HepG2 (cell line): ENCODE measurements at regions not wholly inside any gene's neighbourhood (a gene's known extent, or its start where the extent isn't known, plus 50 kb on each side); places are given as distances from the start of the nearest gene placed in this dataset.

Experiments
- ATAC-seq: fragments of 200-7000 bp; cut with Tn5 transposase; 3 replicates; pipeline ENCODE4 v1.9.1; 2020; ENCODE audit warnings: mild to moderate bottlenecking, moderate library complexity
- BruUV-seq: library from RNA; stranded (reverse); fragments of 400-500 nt; replicated peaks from 2 replicates; lab custom pipeline; 2021; lab: Mats Ljungman, UMichigan
- CTCF ChIA-PET: fragments of 300-600 bp; formaldehyde crosslinking; extraction: SDS; loops from one replicate; lab custom pipeline; 2021; ENCODE audit warnings: low total read pairs, inconsistent platforms, low intra/inter-chr PET ratio; lab: Yijun Ruan, JAX
- POLR2A ChIA-PET: fragments of 350-600 bp; sonication (Branson Sonifier 250); formaldehyde crosslinking; loops from one replicate; lab custom pipeline; 2020; ENCODE audit warnings: antibody characterized with exemption, inconsistent platforms; lab: Yijun Ruan, JAX
- DNase-seq: peaks from one replicate; pipeline ENCODE4 v3.0.0-alpha.2; 2015; ENCODE audit warnings: low spot score
- FAIRE-seq: peaks from 3 replicates; lab custom pipeline; 2011; peaks lifted over from hg19 to GRCh38; lab: Jason Lieb, UNC
- H2AFZ ChIP-seq: one replicate; pipeline ENCODE4 v1.6.1; 2011; ENCODE audit warnings: low read length, inconsistent platforms
- H3K27ac ChIP-seq: fragments of 300-600 bp; 3 replicates; pipeline ENCODE4 v1.8.0; 2011; ENCODE audit warnings: mixed run types, mild to moderate bottlenecking, mixed read lengths, low read length, inconsistent platforms; ENCODE audit not compliant: insufficient read depth; ENCODE audit errors: extremely low read length
- H3K27me3 ChIP-seq, 2 experiments: fragments of 200-600 bp in 1 of 2; 2 replicates in 1 of 2; 3 replicates in 1 of 2; pipeline versions ENCODE4 v1.6.0 to v1.8.0; 2011; ENCODE audit warnings: low read length in 2 of 2, mild to moderate bottlenecking in 2 of 2, moderate library complexity in 2 of 2, inconsistent platforms in 1 of 2; ENCODE audit not compliant: insufficient read depth in 2 of 2, control insufficient read depth in 1 of 2
- H3K36me3 ChIP-seq, 2 experiments: fragments of 200-600 bp in 1 of 2; replicated peaks in 1 of 2; 2 replicates in 1 of 2; 3 replicates in 1 of 2; pipeline versions ENCODE4 v1.5.1 to v1.8.0; 2011; ENCODE audit warnings: low read length in 2 of 2, inconsistent platforms in 1 of 2; ENCODE audit not compliant: insufficient read depth in 2 of 2, control insufficient read depth in 1 of 2
- H3K4me1 ChIP-seq: 2 replicates; pipeline ENCODE4 v1.5.1; 2012; ENCODE audit warnings: low read length, inconsistent platforms; ENCODE audit not compliant: insufficient read depth
- H3K4me2 ChIP-seq: 2 replicates; pipeline ENCODE4 v1.6.0; 2011; ENCODE audit warnings: low read depth, low read length, inconsistent platforms
- H3K4me3 ChIP-seq, 3 experiments: fragments of 200-600 bp in 1 of 3; sonication (generic), shearing (Covaris generic) in 1 of 3; replicated peaks in 1 of 3; 2 replicates each; pipeline ENCODE4 v1.5.1; 2011 to 2016; ENCODE audit warnings: low read length in 3 of 3, inconsistent platforms in 2 of 3, low read depth in 2 of 3, mild to moderate bottlenecking in 2 of 3, control low read depth in 1 of 3, mixed read lengths in 1 of 3; ENCODE audit not compliant: insufficient read depth in 1 of 3
- H3K79me2 ChIP-seq: one replicate; pipeline ENCODE4 v1.6.1; 2011; ENCODE audit warnings: low read length, inconsistent platforms; ENCODE audit not compliant: insufficient read depth
- H3K9ac ChIP-seq: 2 replicates; pipeline ENCODE4 v1.6.0; 2011; ENCODE audit warnings: mild to moderate bottlenecking, low read depth, low read length, inconsistent platforms; ENCODE audit not compliant: insufficient read depth
- H3K9me3 ChIP-seq: 2 replicates; pipeline ENCODE4 v1.5.1; 2012; ENCODE audit warnings: mild to moderate bottlenecking, low read length
- H4K20me1 ChIP-seq: 2 replicates; pipeline ENCODE4 v1.6.0; 2011; ENCODE audit warnings: inconsistent platforms, mild to moderate bottlenecking, low read length, moderate library complexity; ENCODE audit not compliant: insufficient read depth
- BCL6 ChIP-seq: IDR thresholded peaks from 2 replicates; pipeline ENCODE4 v1.6.1; 2016; ENCODE audit warnings: missing genetic modification reagents, missing compliant biosample characterization
- KDM3A ChIP-seq: IDR thresholded peaks from 2 replicates; pipeline ENCODE4 v1.6.1; 2018; ENCODE audit warnings: low read depth, missing compliant biosample characterization
- NFE2L2 ChIP-seq: fragments of 150-350 bp; IDR thresholded peaks from 2 replicates; pipeline ENCODE4 v1.6.1; 2014; ENCODE audit warnings: low read length
- WGBS: methylation state at CpG from one replicate; pipeline ENCODE4 v1.1.6; 2017; ENCODE audit warnings: low lambda C conversion rate; 5-methylcytosine and 5-hydroxymethylcytosine counted together
- in situ Hi-C: cut with HindIII; loops from 2 replicates; pipeline ENCODE4 v1.10.0; 2017; ENCODE audit warnings: low pct_unique_long_range_greater_than_20kb; ENCODE audit not compliant: extremely low pct_ligation_motif_present
- intact Hi-C: fragments of 100-400 bp; cut with micrococcal nuclease; formaldehyde crosslinking; loops from one replicate; pipeline ENCODE4 v1.10.0; 2022; ENCODE audit not compliant: unreplicated experiment
- TF ChIP-seq, protein P1 (sequence below): sonication (generic); formaldehyde crosslinking; IDR thresholded peaks from 2 replicates; pipeline ENCODE4 v1.5.0; 2020; ENCODE audit warnings: mild to moderate bottlenecking, missing genetic modification reagents, borderline replicate concordance

DNA sequence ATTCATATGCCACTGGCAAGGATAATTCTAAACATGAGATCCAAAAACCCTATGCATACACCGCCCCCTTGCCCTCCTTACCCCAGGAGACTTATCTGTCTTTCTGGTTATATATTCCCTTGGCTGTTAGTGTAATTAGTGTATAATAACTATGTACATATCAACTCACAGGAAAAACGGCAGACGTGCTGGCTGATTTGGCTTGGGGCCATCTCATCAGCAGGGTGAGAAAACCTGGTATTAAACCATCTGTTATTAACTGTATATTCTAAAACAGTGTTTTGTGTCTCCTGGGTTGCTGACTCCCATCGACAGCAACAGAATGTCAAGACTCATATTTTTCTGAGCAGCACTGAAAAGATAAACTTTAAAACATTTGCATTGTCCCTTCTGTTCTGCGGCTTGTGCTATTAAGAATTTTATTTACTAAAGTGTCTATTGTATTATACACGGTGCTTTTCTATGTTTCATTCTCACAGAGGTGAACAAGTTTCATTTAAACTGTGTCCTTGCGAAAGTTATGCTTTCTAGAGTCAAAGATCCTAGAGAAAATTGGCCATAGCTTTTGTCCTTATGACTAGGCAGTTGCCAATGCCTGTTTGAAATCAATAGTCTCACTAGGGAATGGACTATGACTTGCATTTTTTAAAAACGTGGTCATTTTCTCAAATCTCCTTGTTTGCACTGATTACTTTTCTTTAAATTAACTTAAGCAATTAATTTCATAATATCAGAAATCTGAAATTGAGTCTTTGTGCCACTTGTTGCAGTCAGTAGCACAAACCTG is 211.5 kb upstream of the MID1 start:
- TF ChIP-seq KDM3A (CRISPR knock-in tag) (no peak), NFE2L2 (peak; percentile 61; the same call in 1 of the 2 replicates), BCL6 (CRISPR knock-in tag) (peak; percentile 66)
- TF ChIP-seq, protein P1, sequence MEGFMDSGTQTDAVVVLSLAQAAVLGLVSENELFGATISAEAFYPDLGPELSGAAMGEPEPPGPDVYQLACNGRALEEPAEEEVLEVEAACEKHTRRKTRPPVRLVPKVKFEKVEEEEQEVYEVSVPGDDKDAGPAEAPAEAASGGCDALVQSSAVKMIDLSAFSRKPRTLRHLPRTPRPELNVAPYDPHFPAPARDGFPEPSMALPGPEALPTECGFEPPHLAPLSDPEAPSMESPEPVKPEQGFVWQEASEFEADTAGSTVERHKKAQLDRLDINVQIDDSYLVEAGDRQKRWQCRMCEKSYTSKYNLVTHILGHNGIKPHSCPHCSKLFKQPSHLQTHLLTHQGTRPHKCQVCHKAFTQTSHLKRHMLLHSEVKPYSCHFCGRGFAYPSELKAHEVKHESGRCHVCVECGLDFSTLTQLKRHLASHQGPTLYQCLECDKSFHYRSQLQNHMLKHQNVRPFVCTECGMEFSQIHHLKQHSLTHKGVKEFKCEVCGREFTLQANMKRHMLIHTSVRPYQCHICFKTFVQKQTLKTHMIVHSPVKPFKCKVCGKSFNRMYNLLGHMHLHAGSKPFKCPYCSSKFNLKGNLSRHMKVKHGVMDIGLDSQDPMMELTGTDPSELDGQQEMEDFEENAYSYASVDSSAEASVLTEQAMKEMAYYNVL (CRISPR knock-in tag), result no peak
- no peak overlapping the region for H3K4me3 ChIP-seq
- H3K9me3 ChIP-seq, result no peaks in the 10 kb centered on the region
- CTCF ChIA-PET, result no interaction called here
- FAIRE-seq (no peak), DNase-seq (no peak), ATAC-seq (no peak)
- POLR2A ChIA-PET, result no interaction called here
- no TSS peak for BruUV-seq
- in situ Hi-C loops (no loop called here), intact Hi-C loops (no loop called here)
- no peaks in the 10 kb centered on the region for H3K27me3 ChIP-seq
- 69% methylated on average over 8 of the region's 8 CpGs for WGBS
- H3K4me2 ChIP-seq, result no peak overlapping the region
- no peak overlapping the region for H2AFZ ChIP-seq
- no peaks in the 10 kb centered on the region for H4K20me1 ChIP-seq
- no peak overlapping the region for H3K9ac ChIP-seq
- no peaks in the 10 kb centered on the region for H3K36me3 ChIP-seq
- no peaks in the 10 kb centered on the region for H3K4me1 ChIP-seq
- no peak overlapping the region for H3K27ac ChIP-seq
- no peaks in the 10 kb centered on the region for H3K79me2 ChIP-seq
